ENCODE measurements at regions not wholly inside any gene's neighbourhood (a gene's known extent, or its start where the extent isn't known, plus 50 kb on each side); places are given as distances from the start of the nearest gene placed in this dataset.

- ChIA-PET POLR2A (no interaction called here), CTCF (interaction anchor here (0.7 kb wide), 1 partner anchor 1011 kb away, joined by 3 read pairs; no protein-coding TSS in a partner anchor)
- Mint-ChIP-seq H3K9me3 (ENCODE audit: unreplicated experiment) (no peaks in the 10 kb centered on the region), H3K36me3 (ENCODE audit: insufficient read depth, unreplicated experiment) (no peaks in the 10 kb centered on the region), H3K27ac (ENCODE audit: low read depth, unreplicated experiment) (no peak overlapping the region), H3K4me1 (ENCODE audit: insufficient read depth, unreplicated experiment) (peaks cover 5% of the 10 kb centered on the region), H3K4me3 (ENCODE audit: unreplicated experiment) (no peak overlapping the region), H3K27me3 (ENCODE audit: insufficient read depth, unreplicated experiment) (peaks cover 22% of the 10 kb centered on the region)
- intact Hi-C loops (cut with micrococcal nuclease): no loop called here
- no peak for TF ChIP-seq CTCF (IDR thresholded peaks at IDR 0.05; ENCODE audit: unreplicated experiment)
- BruUV-seq (replicated peaks): no TSS peak
- no peak for DNase-seq (ENCODE audit: unreplicated experiment)
Observed at GRCh38 chr10:2616215-2616614, 451.1 kb upstream of the PFKP start.

- no peak for TF ChIP-seq CTCF (IDR thresholded peaks at IDR 0.05; ENCODE audit: unreplicated experiment)
- intact Hi-C loops (cut with micrococcal nuclease): no loop called here
- CTCF ChIA-PET: no interaction called here
- no peak for DNase-seq (ENCODE audit: unreplicated experiment)
- Mint-ChIP-seq H3K27ac (ENCODE audit: low read depth, unreplicated experiment) (no peak overlapping the region), H3K4me3 (ENCODE audit: unreplicated experiment) (no peak overlapping the region), H3K27me3 (ENCODE audit: insufficient read depth, unreplicated experiment) (no peaks in the 10 kb centered on the region), H3K9me3 (ENCODE audit: unreplicated experiment) (no peaks in the 10 kb centered on the region), H3K36me3 (ENCODE audit: insufficient read depth, unreplicated experiment) (no peaks in the 10 kb centered on the region), H3K4me1 (ENCODE audit: insufficient read depth, unreplicated experiment) (no peaks in the 10 kb centered on the region)
- BruUV-seq (replicated peaks): no TSS peak
- POLR2A ChIA-PET: no interaction called here
Observed at GRCh38 chr10:2611603-2612002, 455.7 kb upstream of the PFKP start.

GRCh38 chr10:2610946-2611345, 456.4 kb upstream of the PFKP start:
- Mint-ChIP-seq H3K9me3 (ENCODE audit: unreplicated experiment) (no peaks in the 10 kb centered on the region), H3K4me1 (ENCODE audit: insufficient read depth, unreplicated experiment) (no peaks in the 10 kb centered on the region), H3K27ac (ENCODE audit: low read depth, unreplicated experiment) (no peak overlapping the region), H3K36me3 (ENCODE audit: insufficient read depth, unreplicated experiment) (no peaks in the 10 kb centered on the region), H3K27me3 (ENCODE audit: insufficient read depth, unreplicated experiment) (no peaks in the 10 kb centered on the region), H3K4me3 (ENCODE audit: unreplicated experiment) (no peak overlapping the region)
- no peak for DNase-seq (ENCODE audit: unreplicated experiment)
- BruUV-seq (replicated peaks): no TSS peak
- no peak for TF ChIP-seq CTCF (IDR thresholded peaks at IDR 0.05; ENCODE audit: unreplicated experiment)
- ChIA-PET POLR2A (no interaction called here), CTCF (no interaction called here)
- intact Hi-C loops (cut with micrococcal nuclease): no loop called here

GRCh38 chr10:2604891-2605290, 462.5 kb upstream of the PFKP start:
- no peaks in the 10 kb centered on the region for H3K36me3 Mint-ChIP-seq (ENCODE audit: insufficient read depth, unreplicated experiment)
- H3K27me3 Mint-ChIP-seq (ENCODE audit: insufficient read depth, unreplicated experiment): no peaks in the 10 kb centered on the region
- H3K9me3 Mint-ChIP-seq (ENCODE audit: unreplicated experiment): no peaks in the 10 kb centered on the region
- H3K4me1 Mint-ChIP-seq (ENCODE audit: insufficient read depth, unreplicated experiment): no peaks in the 10 kb centered on the region
- intact Hi-C loops (cut with micrococcal nuclease): no loop called here
- no peak overlapping the region for H3K4me3 Mint-ChIP-seq (ENCODE audit: unreplicated experiment)
- no peak for TF ChIP-seq CTCF (IDR thresholded peaks at IDR 0.05; ENCODE audit: unreplicated experiment)
- no peak overlapping the region for H3K27ac Mint-ChIP-seq (ENCODE audit: low read depth, unreplicated experiment)
- ChIA-PET POLR2A (no interaction called here), CTCF (no interaction called here)
- BruUV-seq (replicated peaks): no TSS peak
- no peak for DNase-seq (ENCODE audit: unreplicated experiment)

Data from MCF 10A (cell line).